ENCODE measurements at regions not wholly inside any gene's neighbourhood (a gene's known extent, or its start where the extent isn't known, plus 50 kb on each side); places are given as distances from the start of the nearest gene placed in this dataset.

DNA sequence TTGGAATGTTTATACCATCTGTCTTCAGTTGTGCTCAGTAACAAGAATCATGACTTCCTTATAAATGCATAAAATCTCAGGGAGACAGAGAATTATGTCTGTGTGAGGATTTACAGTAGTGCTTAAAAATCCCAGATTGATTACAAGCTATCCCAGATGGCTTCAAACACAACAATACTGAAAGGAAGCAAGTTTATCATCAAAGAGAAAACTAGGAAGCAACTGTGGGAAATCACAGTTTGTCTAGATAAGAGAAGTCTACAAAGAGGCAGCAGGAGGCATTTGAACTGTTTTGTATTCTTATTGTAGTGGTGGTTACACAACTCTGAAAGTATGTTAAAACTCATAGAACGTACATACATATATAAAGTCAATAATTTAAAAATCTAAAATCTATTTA is 104.4 kb upstream of the SALL4 start:
- no peak overlapping the region for H3K4me3 ChIP-seq (ENCODE audit: low read depth, low read length)
- peaks cover 10% of the 10 kb centered on the region for H3K4me1 ChIP-seq (ENCODE audit: control insufficient read depth, insufficient read depth, low read length)
- no peaks in the 10 kb centered on the region for H3K36me3 ChIP-seq (ENCODE audit: control insufficient read depth, insufficient read depth, low read length)
- H3K27me3 ChIP-seq (ENCODE audit: control insufficient read depth, insufficient read depth, low read length) = no peaks in the 10 kb centered on the region
- H3K9ac ChIP-seq (ENCODE audit: low read depth, low read length) = no peak overlapping the region
- no peaks in the 10 kb centered on the region for H3K9me3 ChIP-seq (ENCODE audit: control insufficient read depth, insufficient read depth, low read length)

GRCh38 chr20:51906049-51906448 is 103.7 kb upstream of the SALL4 start:
- no peaks in the 10 kb centered on the region for H3K27me3 ChIP-seq (ENCODE audit: control insufficient read depth, insufficient read depth, low read length)
- no peak overlapping the region for H3K4me3 ChIP-seq (ENCODE audit: low read depth, low read length)
- H3K36me3 ChIP-seq (ENCODE audit: control insufficient read depth, insufficient read depth, low read length) = no peaks in the 10 kb centered on the region
- peaks cover 8% of the 10 kb centered on the region for H3K4me1 ChIP-seq (ENCODE audit: control insufficient read depth, insufficient read depth, low read length)
- H3K9me3 ChIP-seq (ENCODE audit: control insufficient read depth, insufficient read depth, low read length) = no peaks in the 10 kb centered on the region
- no peak overlapping the region for H3K9ac ChIP-seq (ENCODE audit: low read depth, low read length)

- Histone ChIP-seq H3K36me3 (ENCODE audit: control insufficient read depth, insufficient read depth, low read length) (no peaks in the 10 kb centered on the region), H3K9me3 (ENCODE audit: control insufficient read depth, insufficient read depth, low read length) (no peaks in the 10 kb centered on the region), H3K27me3 (ENCODE audit: control insufficient read depth, insufficient read depth, low read length) (no peaks in the 10 kb centered on the region), H3K4me1 (ENCODE audit: control insufficient read depth, insufficient read depth, low read length) (no peaks in the 10 kb centered on the region), H3K9ac (ENCODE audit: low read depth, low read length) (no peak overlapping the region), H3K4me3 (ENCODE audit: low read depth, low read length) (no peak overlapping the region)
These were observed 100.6 kb upstream of the SALL4 start for GRCh38 chr20:51902933-51903332.

DNA sequence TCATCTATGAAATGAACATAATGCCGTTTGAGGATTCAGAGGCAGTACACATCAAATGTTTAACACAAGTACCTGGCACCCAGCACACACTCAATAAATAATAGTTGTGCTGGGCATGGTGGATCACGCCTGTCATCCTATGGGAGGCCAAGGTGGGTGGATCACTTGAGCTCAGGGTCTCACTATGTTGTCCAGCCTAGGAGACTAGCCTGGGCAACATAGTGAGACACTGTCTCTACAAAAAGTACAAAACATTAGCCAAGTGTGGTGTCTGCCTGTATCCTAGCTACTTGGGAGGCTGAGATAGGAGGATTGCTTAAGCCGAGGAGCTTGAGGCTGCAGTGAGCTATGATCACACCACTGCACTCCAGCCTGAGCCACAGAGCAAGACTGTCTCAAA is 98.1 kb upstream of the SALL4 start:
- H3K9me3 ChIP-seq (ENCODE audit: control insufficient read depth, insufficient read depth, low read length) = no peaks in the 10 kb centered on the region
- no peaks in the 10 kb centered on the region for H3K4me1 ChIP-seq (ENCODE audit: control insufficient read depth, insufficient read depth, low read length)
- no peaks in the 10 kb centered on the region for H3K27me3 ChIP-seq (ENCODE audit: control insufficient read depth, insufficient read depth, low read length)
- H3K9ac ChIP-seq (ENCODE audit: low read depth, low read length) = no peak overlapping the region
- no peaks in the 10 kb centered on the region for H3K36me3 ChIP-seq (ENCODE audit: control insufficient read depth, insufficient read depth, low read length)
- no peak overlapping the region for H3K4me3 ChIP-seq (ENCODE audit: low read depth, low read length)

GRCh38 chr20:51899674-51900073 is 97.4 kb upstream of the SALL4 start:
- Histone ChIP-seq H3K9ac (ENCODE audit: low read depth, low read length) (no peak overlapping the region), H3K27me3 (ENCODE audit: control insufficient read depth, insufficient read depth, low read length) (no peaks in the 10 kb centered on the region), H3K4me1 (ENCODE audit: control insufficient read depth, insufficient read depth, low read length) (no peaks in the 10 kb centered on the region)

DNA sequence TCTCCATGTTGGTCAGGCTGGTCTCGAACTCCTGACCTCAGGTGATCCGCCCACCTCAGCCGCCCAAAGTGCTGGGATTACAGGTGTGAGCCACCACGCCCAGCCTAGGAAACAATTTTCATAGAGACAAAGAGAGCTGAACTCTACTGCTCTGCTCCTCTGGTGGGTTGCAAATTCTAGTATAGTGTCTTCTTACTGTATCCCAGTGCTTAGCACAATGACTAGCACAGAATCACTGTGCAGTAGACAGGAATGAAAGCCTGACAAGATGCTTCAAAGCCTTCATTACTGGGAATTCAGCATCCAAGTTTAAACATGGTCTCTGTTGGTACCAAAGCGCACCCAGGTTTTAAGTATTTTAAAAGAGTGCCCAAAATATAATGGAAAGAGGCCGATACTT is 96.5 kb upstream of the SALL4 start:
- Histone ChIP-seq H3K36me3 (ENCODE audit: control insufficient read depth, insufficient read depth, low read length) (no peaks in the 10 kb centered on the region), H3K4me3 (ENCODE audit: low read depth, low read length) (no peak overlapping the region), H3K27me3 (ENCODE audit: control insufficient read depth, insufficient read depth, low read length) (no peaks in the 10 kb centered on the region), H3K4me1 (ENCODE audit: control insufficient read depth, insufficient read depth, low read length) (no peaks in the 10 kb centered on the region), H3K9ac (ENCODE audit: low read depth, low read length) (no peak overlapping the region), H3K9me3 (ENCODE audit: control insufficient read depth, insufficient read depth, low read length) (no peaks in the 10 kb centered on the region)

More at GRCh38 chr20:51899674-51900073, 97.4 kb upstream of the SALL4 start:
- no peaks in the 10 kb centered on the region for H3K9me3 ChIP-seq (ENCODE audit: control insufficient read depth, insufficient read depth, low read length)
- no peak overlapping the region for H3K4me3 ChIP-seq (ENCODE audit: low read depth, low read length)
- H3K36me3 ChIP-seq (ENCODE audit: control insufficient read depth, insufficient read depth, low read length) = no peaks in the 10 kb centered on the region

GRCh38 chr20:51894619-51895018 is 92.3 kb upstream of the SALL4 start:
- no peaks in the 10 kb centered on the region for H3K9me3 ChIP-seq (ENCODE audit: control insufficient read depth, insufficient read depth, low read length)
- no peak overlapping the region for H3K9ac ChIP-seq (ENCODE audit: low read depth, low read length)
- no peak overlapping the region for H3K4me3 ChIP-seq (ENCODE audit: low read depth, low read length)
- no peaks in the 10 kb centered on the region for H3K36me3 ChIP-seq (ENCODE audit: control insufficient read depth, insufficient read depth, low read length)
- peaks cover 4% of the 10 kb centered on the region for H3K4me1 ChIP-seq (ENCODE audit: control insufficient read depth, insufficient read depth, low read length)
- no peaks in the 10 kb centered on the region for H3K27me3 ChIP-seq (ENCODE audit: control insufficient read depth, insufficient read depth, low read length)

GRCh38 chr20:51894201-51894600 is 91.9 kb upstream of the SALL4 start:
- H3K27me3 ChIP-seq (ENCODE audit: control insufficient read depth, insufficient read depth, low read length) = no peaks in the 10 kb centered on the region
- no peak overlapping the region for H3K4me3 ChIP-seq (ENCODE audit: low read depth, low read length)
- no peak overlapping the region for H3K9ac ChIP-seq (ENCODE audit: low read depth, low read length)
- no peaks in the 10 kb centered on the region for H3K9me3 ChIP-seq (ENCODE audit: control insufficient read depth, insufficient read depth, low read length)
- H3K36me3 ChIP-seq (ENCODE audit: control insufficient read depth, insufficient read depth, low read length) = no peaks in the 10 kb centered on the region
- peaks cover 4% of the 10 kb centered on the region for H3K4me1 ChIP-seq (ENCODE audit: control insufficient read depth, insufficient read depth, low read length)

GRCh38 chr20:51893723-51894122 is 91.4 kb upstream of the SALL4 start:
- Histone ChIP-seq H3K4me3 (ENCODE audit: low read depth, low read length) (no peak overlapping the region), H3K9ac (ENCODE audit: low read depth, low read length) (no peak overlapping the region), H3K9me3 (ENCODE audit: control insufficient read depth, insufficient read depth, low read length) (no peaks in the 10 kb centered on the region), H3K36me3 (ENCODE audit: control insufficient read depth, insufficient read depth, low read length) (no peaks in the 10 kb centered on the region), H3K4me1 (ENCODE audit: control insufficient read depth, insufficient read depth, low read length) (peaks cover 4% of the 10 kb centered on the region), H3K27me3 (ENCODE audit: control insufficient read depth, insufficient read depth, low read length) (no peaks in the 10 kb centered on the region)

DNA sequence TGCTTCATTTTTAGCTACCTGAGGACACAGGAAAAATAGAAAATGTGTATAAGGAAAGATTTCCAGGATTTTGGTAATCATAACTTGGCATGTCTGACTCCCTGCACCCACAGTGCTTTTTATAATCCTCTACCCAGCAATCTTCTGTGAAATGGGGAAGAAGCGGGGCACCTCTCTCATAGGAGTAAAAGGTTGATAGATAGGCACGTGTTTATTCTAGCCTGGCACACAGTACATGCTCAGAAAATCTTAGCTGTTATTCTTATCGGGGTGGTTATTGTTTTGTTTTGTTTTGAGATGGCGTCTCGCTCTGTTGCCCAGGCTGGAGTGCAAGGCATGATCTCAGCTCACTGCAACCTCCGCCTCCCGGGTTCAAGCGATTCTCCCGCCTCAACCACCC is 87.7 kb upstream of the SALL4 start:
- Histone ChIP-seq H3K9ac (ENCODE audit: low read depth, low read length) (no peak overlapping the region), H3K9me3 (ENCODE audit: control insufficient read depth, insufficient read depth, low read length) (no peaks in the 10 kb centered on the region), H3K27me3 (ENCODE audit: control insufficient read depth, insufficient read depth, low read length) (no peaks in the 10 kb centered on the region), H3K36me3 (ENCODE audit: control insufficient read depth, insufficient read depth, low read length) (no peaks in the 10 kb centered on the region), H3K4me1 (ENCODE audit: control insufficient read depth, insufficient read depth, low read length) (peaks cover 14% of the 10 kb centered on the region), H3K4me3 (ENCODE audit: low read depth, low read length) (no peak overlapping the region)

DNA sequence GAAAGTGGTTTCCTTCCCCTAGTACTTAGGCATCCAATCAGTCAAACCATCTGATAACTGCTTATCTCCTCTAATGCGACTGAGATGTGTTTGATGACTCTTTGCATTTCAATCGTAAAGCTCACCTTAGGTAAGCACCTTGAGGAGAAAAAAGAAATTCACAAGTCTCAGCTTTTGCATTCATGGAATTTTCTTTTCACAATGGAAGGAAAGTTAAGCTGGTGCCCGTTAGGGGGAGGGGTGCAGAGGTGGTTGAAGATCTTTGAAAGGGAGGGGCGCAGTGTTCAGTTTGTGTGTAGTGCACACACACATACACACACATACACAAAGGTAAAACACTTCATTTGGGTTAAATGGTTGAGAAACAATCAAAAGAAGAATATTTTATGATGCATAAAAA is 87.1 kb upstream of the SALL4 start:
- H3K4me3 ChIP-seq (ENCODE audit: low read depth, low read length) = peak overlapping the region; percentile 1
- no peaks in the 10 kb centered on the region for H3K27me3 ChIP-seq (ENCODE audit: control insufficient read depth, insufficient read depth, low read length)
- peaks cover 14% of the 10 kb centered on the region for H3K4me1 ChIP-seq (ENCODE audit: control insufficient read depth, insufficient read depth, low read length)
- no peaks in the 10 kb centered on the region for H3K36me3 ChIP-seq (ENCODE audit: control insufficient read depth, insufficient read depth, low read length)
- no peaks in the 10 kb centered on the region for H3K9me3 ChIP-seq (ENCODE audit: control insufficient read depth, insufficient read depth, low read length)
- no peak overlapping the region for H3K9ac ChIP-seq (ENCODE audit: low read depth, low read length)

GRCh38 chr20:51888291-51888690 is 86.0 kb upstream of the SALL4 start:
- Histone ChIP-seq H3K4me3 (ENCODE audit: low read depth, low read length) (no peak overlapping the region), H3K27me3 (ENCODE audit: control insufficient read depth, insufficient read depth, low read length) (no peaks in the 10 kb centered on the region), H3K36me3 (ENCODE audit: control insufficient read depth, insufficient read depth, low read length) (no peaks in the 10 kb centered on the region), H3K9me3 (ENCODE audit: control insufficient read depth, insufficient read depth, low read length) (no peaks in the 10 kb centered on the region), H3K4me1 (ENCODE audit: control insufficient read depth, insufficient read depth, low read length) (peaks cover 14% of the 10 kb centered on the region), H3K9ac (ENCODE audit: low read depth, low read length) (no peak overlapping the region)
